IPS-NIHi7 (cell line): ENCODE measurements at regions not wholly inside any gene's neighbourhood (a gene's known extent, or its start where the extent isn't known, plus 50 kb on each side); places are given as distances from the start of the nearest gene placed in this dataset.
"Not testable (repeated sequence)": the region's sequence is repeated elsewhere in the genome, so short reads cannot be mapped to it uniquely, and the experiment has no call there.

Source experiments
- DNase-seq: peaks from one replicate; pipeline ENCODE4 v3.0.0; 2012; ENCODE audit warnings: mixed read lengths; ENCODE audit errors: extremely low spot score

GRCh38 chr4:187125062-187125461 lies 401.4 kb upstream of the FAT1 start:
- DNase-seq: no peak

- no peak for DNase-seq
Measured at GRCh38 chr4:187127456-187127855, 403.8 kb upstream of the FAT1 start.

DNA sequence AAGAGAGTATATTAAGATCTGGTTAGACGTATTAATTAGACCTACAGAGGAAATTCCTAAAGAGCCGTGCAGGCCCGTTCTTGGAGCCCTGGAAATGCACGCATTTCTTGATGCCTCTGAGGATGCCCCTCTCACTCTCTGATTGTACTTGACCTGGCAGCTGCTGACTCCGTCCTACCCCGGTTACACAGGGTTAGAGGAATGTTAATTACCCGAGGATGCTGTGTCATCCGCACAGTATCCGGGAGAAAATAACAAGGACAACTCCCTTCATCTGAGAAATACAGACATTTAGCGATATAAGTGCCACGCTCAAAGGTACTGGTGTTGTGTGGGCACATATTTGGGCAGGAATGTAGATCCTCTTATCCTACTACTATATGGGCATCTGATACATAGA lies 404.6 kb upstream of the FAT1 start:
- no peak for DNase-seq

DNA sequence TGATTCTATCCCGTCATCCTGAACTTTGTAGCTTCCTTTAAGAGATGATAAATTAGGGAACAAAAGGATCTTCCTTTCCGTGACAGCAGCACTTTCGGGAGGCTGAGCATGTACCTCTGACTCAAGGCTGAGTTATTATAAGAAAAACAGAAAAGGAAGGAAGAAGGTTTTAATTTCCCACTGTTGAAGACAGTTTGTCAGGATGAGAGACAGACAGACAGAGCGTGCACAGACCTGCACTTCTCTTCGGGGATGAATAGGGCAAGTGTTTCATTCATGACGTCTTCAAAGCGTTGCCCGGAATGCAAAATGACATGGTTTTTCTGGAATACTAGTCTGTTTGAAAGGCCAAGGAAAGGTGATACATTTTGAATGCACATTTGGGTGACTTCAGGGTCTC lies 405.3 kb upstream of the FAT1 start:
- no peak for DNase-seq

GRCh38 chr4:187131826-187132225 lies 408.2 kb upstream of the FAT1 start:
- not testable (repeated sequence) for DNase-seq

DNA sequence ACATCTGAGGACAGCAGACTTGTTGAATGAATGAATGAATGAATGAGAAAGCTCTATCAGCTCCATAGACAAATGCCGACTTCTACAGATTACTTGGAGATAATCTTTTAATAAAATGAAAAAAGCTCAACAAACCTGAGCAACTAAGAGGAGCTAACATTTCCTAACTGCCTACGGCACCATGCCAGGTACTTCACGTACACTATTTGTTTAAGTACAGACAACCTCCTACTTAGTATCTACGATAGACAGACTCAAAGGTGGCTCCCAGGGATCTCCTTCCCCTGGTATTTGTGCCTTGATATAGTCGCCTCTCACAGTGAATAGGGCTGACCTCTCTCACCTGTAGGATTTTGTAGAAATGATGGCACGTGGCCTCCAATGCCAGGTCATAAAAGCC lies 412.2 kb upstream of the FAT1 start:
- DNase-seq: no peak

- DNase-seq: no peak
Measured at GRCh38 chr4:187139141-187139540, 415.5 kb upstream of the FAT1 start.

DNA sequence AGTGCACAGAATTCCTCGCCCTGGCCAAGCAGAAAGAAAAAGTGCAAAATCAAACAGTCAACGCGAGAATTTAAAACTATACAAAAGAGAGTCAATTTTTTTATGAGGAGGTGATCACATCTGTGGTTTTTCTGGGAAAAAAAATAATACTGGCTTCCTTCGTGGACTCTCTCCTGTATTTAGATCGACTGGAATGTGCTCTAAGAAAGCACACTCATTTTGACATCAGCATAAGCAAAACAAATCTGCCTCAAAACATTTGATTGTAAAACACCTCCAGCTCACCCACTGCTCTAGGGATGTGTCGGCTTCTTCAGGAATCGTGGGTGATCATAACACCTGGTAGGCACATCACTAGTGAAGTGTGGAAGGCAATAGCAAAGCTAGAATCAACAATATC lies 417.4 kb upstream of the FAT1 start:
- DNase-seq: no peak

DNA sequence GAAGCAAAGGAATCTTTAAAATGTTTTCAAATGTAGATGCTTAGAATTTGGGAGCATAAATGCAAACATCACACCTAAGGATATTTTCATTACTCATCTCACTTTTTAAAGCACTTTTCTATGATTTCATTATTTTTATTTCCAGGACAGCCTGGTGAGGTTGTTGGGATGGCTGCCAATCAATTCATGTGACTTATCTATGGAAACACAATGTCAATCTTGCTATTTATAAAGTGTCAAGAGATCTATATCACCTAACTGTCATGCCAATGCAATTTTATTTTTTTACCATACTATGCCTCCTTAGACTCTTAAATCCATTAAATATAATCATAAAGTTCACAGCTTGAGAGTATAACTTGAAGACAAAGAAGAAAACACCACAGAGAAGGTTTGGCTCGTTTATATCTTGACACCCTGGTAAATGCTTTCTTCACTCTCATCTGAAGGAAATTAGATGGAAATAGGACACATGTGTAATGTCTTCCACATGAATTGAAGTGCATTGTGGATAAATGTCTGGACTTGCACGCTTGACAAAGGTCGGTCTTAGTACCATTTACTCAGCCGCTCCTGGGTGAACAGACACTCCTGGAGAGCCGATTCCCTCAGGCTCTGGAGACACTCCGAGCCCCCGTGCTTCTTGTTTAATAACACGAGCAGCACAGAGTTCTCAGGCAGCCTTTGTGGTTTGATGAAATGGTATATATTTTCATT lies 425.7 kb upstream of the FAT1 start:
- no peak for DNase-seq

GRCh38 chr4:187157380-187157958 lies 433.8 kb upstream of the FAT1 start:
- no peak for DNase-seq

GRCh38 chr4:187158003-187158402 lies 434.3 kb upstream of the FAT1 start:
- no peak for DNase-seq

GRCh38 chr4:187160486-187160885 lies 436.8 kb upstream of the FAT1 start:
- no peak for DNase-seq

DNA sequence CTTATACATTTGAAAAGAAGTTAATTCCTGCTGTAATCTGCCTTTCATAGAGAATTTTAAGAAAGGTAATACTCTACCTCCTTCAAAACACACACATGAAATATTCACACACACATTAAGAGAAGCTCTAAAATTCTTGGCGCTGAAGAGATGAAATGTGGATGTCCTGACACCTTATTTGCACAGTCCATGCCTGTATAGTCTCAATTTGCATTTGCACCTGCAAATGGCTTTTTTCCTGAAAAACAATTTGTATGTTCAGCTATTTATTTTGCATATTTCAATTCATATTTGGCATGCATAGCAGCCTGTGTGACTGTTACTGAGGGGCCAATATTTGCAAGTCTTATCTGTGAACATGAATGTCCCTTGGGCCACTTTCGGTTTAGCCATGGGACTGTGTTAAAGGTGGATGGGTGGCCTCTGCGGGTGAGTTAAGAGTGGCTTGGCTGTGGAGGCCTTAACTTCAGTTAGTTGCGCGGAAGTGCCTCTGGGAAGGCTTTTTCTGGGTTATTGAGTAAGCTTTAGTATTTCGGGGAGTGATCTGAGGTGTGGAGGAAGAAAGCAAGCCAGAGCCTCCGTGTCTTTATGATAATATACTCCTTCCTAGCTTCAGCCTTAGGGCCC lies 443.3 kb upstream of the FAT1 start:
- no peak for DNase-seq

DNA sequence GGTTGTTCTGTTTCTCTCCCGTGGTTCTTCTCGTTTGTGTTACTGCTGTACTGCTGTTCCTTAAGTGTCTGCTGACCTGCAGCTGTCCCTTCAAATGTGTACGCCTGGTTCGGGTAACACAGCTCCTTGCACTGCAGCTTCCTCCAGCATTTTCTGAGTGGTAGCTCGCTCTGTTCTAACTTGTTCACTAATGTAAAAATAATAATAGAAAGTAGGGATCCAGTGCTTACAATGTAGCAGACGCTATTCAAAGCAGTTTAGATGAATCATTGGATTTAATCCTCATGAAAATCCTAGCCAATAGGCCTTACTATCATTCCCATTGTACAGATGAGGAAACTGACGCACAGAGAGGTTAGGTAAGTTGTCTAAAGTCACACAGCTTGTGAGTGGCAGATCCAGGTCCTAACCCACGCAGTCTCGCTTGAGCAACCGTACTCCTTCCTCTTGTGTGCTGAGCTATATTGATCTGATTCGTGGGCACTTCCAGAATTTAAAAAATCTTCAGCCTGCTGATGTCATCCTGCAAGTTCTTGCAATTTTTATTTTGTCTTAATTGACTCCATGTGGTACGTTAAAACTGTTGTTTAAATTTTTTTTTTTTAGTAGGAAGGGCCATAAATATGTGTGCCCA lies 448.2 kb upstream of the FAT1 start:
- DNase-seq: no peak

GRCh38 chr4:187172340-187172761 lies 448.7 kb upstream of the FAT1 start:
- DNase-seq: no peak

DNA sequence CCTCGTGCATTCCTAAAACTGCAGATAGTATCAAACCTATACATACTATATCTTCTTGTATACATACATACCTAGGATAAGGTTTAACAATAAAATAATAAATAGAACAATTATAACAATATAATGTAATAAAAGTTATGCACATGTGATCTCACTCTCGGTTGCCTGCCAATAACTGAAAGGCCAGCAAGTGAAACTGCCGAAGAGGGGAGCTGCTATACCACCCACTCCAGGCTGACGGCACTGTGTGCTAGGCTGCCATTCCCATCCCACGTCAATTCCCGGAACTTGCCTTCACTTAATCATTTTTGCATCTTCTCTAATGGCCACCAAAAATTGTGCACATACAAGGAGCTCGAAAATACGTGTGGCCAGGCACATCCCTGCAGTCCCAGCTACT lies 451.1 kb upstream of the FAT1 start:
- DNase-seq: no peak

GRCh38 chr4:187175197-187175596 lies 451.5 kb upstream of the FAT1 start:
- DNase-seq: no peak

- DNase-seq: no peak
Measured at GRCh38 chr4:187176261-187176910, 452.7 kb upstream of the FAT1 start.

DNA sequence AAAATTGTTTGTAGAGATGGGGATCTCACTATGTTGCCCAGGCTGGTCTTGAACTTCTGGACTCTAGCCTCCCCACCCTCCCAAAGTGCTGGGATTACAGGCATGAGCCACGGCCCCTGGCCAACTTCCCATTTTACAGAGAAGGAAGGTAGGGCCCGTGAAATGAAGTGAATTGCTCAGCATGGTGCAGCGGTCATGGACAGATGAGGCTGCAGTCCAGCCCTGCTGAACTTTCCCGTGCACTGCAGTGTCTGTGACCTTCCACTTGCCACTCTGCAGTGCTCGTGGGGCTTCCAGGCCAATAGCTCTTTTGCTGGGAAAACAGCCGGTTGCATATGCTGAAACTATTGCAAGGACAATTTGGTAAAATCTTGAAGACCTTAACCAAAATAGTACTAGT lies 454.4 kb upstream of the FAT1 start:
- DNase-seq: no peak

DNA sequence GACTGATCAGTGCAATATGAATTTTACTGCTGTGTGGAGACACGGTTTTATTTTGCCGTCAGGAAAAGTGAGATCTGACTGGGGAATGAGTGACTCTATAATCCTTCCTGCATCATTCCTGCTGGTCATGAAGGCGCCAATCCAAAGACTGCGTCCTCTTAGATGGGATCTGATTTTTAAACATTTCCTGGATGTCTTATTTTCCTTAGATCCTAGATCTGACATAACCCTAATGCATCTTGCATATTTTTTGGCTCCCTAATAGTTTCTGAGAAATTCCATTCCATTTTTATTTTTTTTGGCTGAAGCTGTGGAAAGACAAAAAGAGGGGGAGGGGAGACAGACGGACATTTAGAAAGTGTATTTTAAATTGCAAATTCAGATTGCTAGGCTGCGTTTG lies 454.9 kb upstream of the FAT1 start:
- no peak for DNase-seq

GRCh38 chr4:187179086-187180058 lies 455.7 kb upstream of the FAT1 start:
- no peak for DNase-seq
